ENCODE measurements at regions not wholly inside any gene's neighbourhood (a gene's known extent, or its start where the extent isn't known, plus 50 kb on each side); places are given as distances from the start of the nearest gene placed in this dataset.

GRCh38 chr11:22516111-22516510 lies 109.5 kb downstream of the FANCF start:
- POLR2A ChIA-PET: no interaction called here
- Histone ChIP-seq H3K79me2 (ENCODE audit: control insufficient read depth, insufficient read depth, low read length) (no peaks in the 10 kb centered on the region), H3K9me3 (replicated peaks; ENCODE audit: control insufficient read depth, insufficient read depth, low read depth, low read length) (no peaks in the 10 kb centered on the region), H3K36me3 (ENCODE audit: control insufficient read depth, insufficient read depth, low read length) (no peaks in the 10 kb centered on the region), H3K27ac (ENCODE audit: extremely low read depth, low read depth, low read length) (no peak overlapping the region), H3K4me3 (no peak overlapping the region), H4K20me1 (replicated peaks; ENCODE audit: control insufficient read depth, insufficient read depth, low read length) (no peaks in the 10 kb centered on the region), H2AFZ (ENCODE audit: low read depth, low read length) (no peak overlapping the region), H3K27me3 (ENCODE audit: control insufficient read depth in 2 of 2, insufficient read depth in 2 of 2, low read length in 2 of 2) (no peaks in the 10 kb centered on the region), H3K4me1 (replicated peaks in 1 of 2; ENCODE audit: control insufficient read depth in 2 of 2, insufficient read depth in 2 of 2, low read length in 2 of 2) (no peaks in the 10 kb centered on the region), H3K4me2 (ENCODE audit: insufficient read depth, low read length) (no peak overlapping the region), H3K9me1 (ENCODE audit: control insufficient read depth, insufficient read depth, low read length) (no peaks in the 10 kb centered on the region), H3K9ac (ENCODE audit: insufficient read depth in 1 of 2, low read depth in 2 of 2, low read length in 2 of 2) (no peak overlapping the region)
- in situ Hi-C loops (cut with MboI): no loop called here
- FAIRE-seq (no peak), ATAC-seq (no peak), DNase-seq (ENCODE audit: extremely low read depth in 1 of 4, low spot score in 3 of 4) (no peak)
- no peak for TF ChIP-seq ZNF77 (CRISPR knock-in tag; IDR thresholded peaks at IDR 0.05)
- no peak for TF ChIP-seq SMAD3 (CRISPR knock-in tag; conservative IDR thresholded peaks at IDR 0.05)
- no peak for TF ChIP-seq THAP12 (CRISPR knock-in tag; IDR thresholded peaks at IDR 0.05)
- no peak for TF ChIP-seq ZNF3 (CRISPR knock-in tag; IDR thresholded peaks at IDR 0.05)
- no peak for TF ChIP-seq SMAD2 (IDR thresholded peaks at IDR 0.05; ENCODE audit: low read depth, low read length)
- no peak for TF ChIP-seq THRAP3 (IDR thresholded peaks at IDR 0.05; ENCODE audit: borderline replicate concordance)
- TF ChIP-seq MTF1 (CRISPR knock-in tag; IDR thresholded peaks at IDR 0.05; ENCODE audit: borderline replicate concordance): no peak
- no peak for TF ChIP-seq ARNT (IDR thresholded peaks at IDR 0.05)
- TF ChIP-seq SP1 (CRISPR knock-in tag; IDR thresholded peaks at IDR 0.05): no peak
- no peak for TF ChIP-seq ZBTB7A (IDR thresholded peaks at IDR 0.05; ENCODE audit: borderline replicate concordance, control insufficient read depth, low read depth, low read length)
- no peak for TF ChIP-seq NR3C1 (CRISPR knock-in tag; IDR thresholded peaks at IDR 0.05)
- TF ChIP-seq TEAD1 (CRISPR knock-in tag; IDR thresholded peaks at IDR 0.05): no peak
- TF ChIP-seq HSF4 (CRISPR knock-in tag; IDR thresholded peaks at IDR 0.05; ENCODE audit: borderline replicate concordance): no peak
- TF ChIP-seq NFE2L1 (tag; IDR thresholded peaks at IDR 0.05; ENCODE audit: borderline replicate concordance, low read depth): no peak
- BruUV-seq (replicated peaks): no TSS peak
- CTCF ChIA-PET (ENCODE audit: low intra/inter-chr PET ratio): no interaction called here
- 4% methylated on average over 4 of the region's 5 CpGs for WGBS (ENCODE audit: insufficient coverage, low coverage, missing lambda C conversion rate)
- intact Hi-C loops (cut with micrococcal nuclease): no loop called here
